Pancreas (tissue), 10 donors: ENCODE measurements at regions not wholly inside any gene's neighbourhood (a gene's known extent, or its start where the extent isn't known, plus 50 kb on each side); places are given as distances from the start of the nearest gene placed in this dataset.

Source experiments
- ATAC-seq, 4 donors: fragments of 200-7000 bp; cut with Tn5 transposase; one replicate each; pipeline versions ENCODE4 v1.8.0 to v1.9.1; 2020; ENCODE audit warnings: mild to moderate bottlenecking in 4 of 4, moderate library complexity in 4 of 4
- DNase-seq, 6 donors: peaks; one replicate each; pipeline ENCODE4 v3.0.0-alpha.2; 2020
- FAIRE-seq: peaks from 2 replicates; lab custom pipeline; 2012; peaks lifted over from hg19 to GRCh38; lab: Jason Lieb, UNC
- H3K27ac ChIP-seq, 4 donors: fragments of 200-600 bp; sonication (generic); 1 replicate in 3 of 4; 2 replicates in 1 of 4; pipeline versions ENCODE4 v1.5.0 to v1.8.0; 2020
- H3K27me3 ChIP-seq, 4 donors: fragments of 200-600 bp; one replicate each; pipeline ENCODE4 v1.8.0; 2021
- H3K36me3 ChIP-seq, 3 donors: fragments of 200-600 bp; sonication (generic) in 1 of 3; one replicate each; pipeline versions ENCODE4 v1.5.0 to v1.8.0; 2020 to 2021
- H3K4me1 ChIP-seq, 3 donors: fragments of 200-600 bp; one replicate each; pipeline ENCODE4 v1.8.0; 2021
- H3K4me3 ChIP-seq, 4 donors: fragments of 200-600 bp; sonication (generic) in 2 of 4; one replicate each; pipeline versions ENCODE4 v1.5.0 to v1.8.0; 2020 to 2021
- H3K9me3 ChIP-seq, 4 donors: fragments of 200-600 bp; one replicate each; pipeline ENCODE4 v1.8.0; 2021
- CTCF ChIP-seq, 4 donors: fragments of 200-600 bp; sonication (generic) in 3 of 4; IDR thresholded peaks; one replicate each; pipeline versions ENCODE4 v1.5.0 to v1.8.0; 2021; ENCODE audit warnings: antibody characterized with exemption in 4 of 4
- WGBS, 2 donors: extraction: QIAGEN DNeasy Blood & Tissue Kit; methylation state at CpG; one replicate each; pipeline ENCODE4 v1.1.7; 2013; 5-methylcytosine and 5-hydroxymethylcytosine counted together
- intact Hi-C, 3 donors: fragments of 100-400 bp; cut with DNase I; formaldehyde crosslinking; loops; one replicate each; pipeline versions ENCODE4 v1.11.1 to v1.14.2; 2022
- donor health status: healthy with polysubstance abuse.
- donor health status: DM: no; HTN: no; CAD: no; lungs with moderate emphysema.
- donor health status: DM: no; HTN: no; CAD: no.
- donor health status: control.
- donor health status: control.
- donor health status: Bipolar disorder and iron deficiency.
- donor health status: DM: yes; HTN: yes; CAD: no.
- donor health status: DM: no; HTN: no; CAD: no.
- donor health status: DM: no; HTN: no; CAD: no.
- donor health status: DM: yes; HTN: yes; CAD: no.

DNA sequence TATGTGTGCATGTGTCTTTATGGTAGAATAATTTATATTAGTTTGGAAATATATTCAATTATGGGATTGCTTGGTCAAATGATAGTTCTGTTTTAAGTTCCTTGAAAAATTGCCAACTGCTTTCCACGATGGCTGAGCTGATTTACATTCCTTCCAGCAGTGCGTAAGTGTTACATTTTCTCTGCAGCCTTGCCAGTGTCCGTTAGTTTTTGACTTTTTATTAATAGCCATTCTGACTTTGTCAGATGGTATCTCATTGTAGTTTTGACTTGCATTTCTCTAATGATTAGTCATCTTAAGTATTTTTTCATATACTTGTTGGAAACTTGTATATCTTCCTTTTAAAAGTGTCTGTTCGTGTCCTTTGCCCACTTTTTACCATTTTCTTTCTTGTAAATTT is 434.2 kb upstream of the POT1 start:
- ATAC-seq, result no peak
- no peak for TF ChIP-seq CTCF (IDR thresholded peaks at IDR 0.05)
- no peak for DNase-seq
- Histone ChIP-seq H3K9me3 (no peaks in the 10 kb centered on the region), H3K27ac (no peak overlapping the region), H3K36me3 (no peaks in the 10 kb centered on the region), H3K4me1 (no peaks in the 10 kb centered on the region), H3K27me3 (no peaks in the 10 kb centered on the region), H3K4me3 (no peak overlapping the region)
- intact Hi-C loops, result no loop called here
- no peak for FAIRE-seq
- 53 to 60% methylated on average over 4 of the region's 4 CpGs for WGBS, 2 donors

- 38 to 39% methylated on average over 3 of the region's 3 CpGs for WGBS, 2 donors
Measured at GRCh38 chr7:125358551-125359167, 429.0 kb upstream of the POT1 start.

GRCh38 chr7:125357676-125358455 is 428.2 kb upstream of the POT1 start:
- WGBS, 2 donors, result 26 to 29% methylated on average over 1 of the region's 1 CpG
- H3K9me3 ChIP-seq, result no peaks in the 10 kb centered on the region
- intact Hi-C loops, result no loop called here
- no peak overlapping the region for H3K4me3 ChIP-seq
- no peaks in the 10 kb centered on the region for H3K27me3 ChIP-seq
- no peak overlapping the region for H3K27ac ChIP-seq
- no peaks in the 10 kb centered on the region for H3K36me3 ChIP-seq
- no peak for ATAC-seq
- no peak for TF ChIP-seq CTCF (IDR thresholded peaks at IDR 0.05)
- FAIRE-seq, result no peak
- DNase-seq, result no peak
- H3K4me1 ChIP-seq, result no peaks in the 10 kb centered on the region

More at GRCh38 chr7:125358551-125359167, 429.0 kb upstream of the POT1 start:
- intact Hi-C loops, result no loop called here
- Histone ChIP-seq H3K27ac (no peak overlapping the region), H3K4me3 (no peak overlapping the region), H3K27me3 (no peaks in the 10 kb centered on the region), H3K4me1 (no peaks in the 10 kb centered on the region), H3K36me3 (no peaks in the 10 kb centered on the region), H3K9me3 (no peaks in the 10 kb centered on the region)
- DNase-seq, result no peak
- TF ChIP-seq CTCF (IDR thresholded peaks at IDR 0.05), result no peak
- ATAC-seq, result no peak
- FAIRE-seq, result no peak

DNA sequence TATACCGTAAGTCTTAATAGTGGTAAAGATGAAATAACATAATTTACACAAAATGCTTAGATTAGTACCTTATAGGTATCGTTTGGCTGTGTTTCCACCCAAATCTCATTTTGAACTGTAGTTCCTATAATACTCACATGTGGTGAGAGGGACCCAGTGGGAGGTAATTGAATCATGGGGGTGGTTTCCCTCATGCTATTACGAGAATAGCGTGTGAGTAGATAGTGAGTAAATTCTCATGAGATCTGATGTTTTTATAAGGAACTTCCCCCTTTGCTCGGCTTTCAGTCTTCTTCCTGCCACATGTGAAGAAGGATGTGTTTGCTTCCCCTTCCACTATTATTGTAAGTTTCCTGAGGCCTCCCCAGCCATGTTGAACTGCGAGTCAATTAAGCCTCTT is 426.3 kb upstream of the POT1 start:
- H3K4me3 ChIP-seq, result no peak overlapping the region
- intact Hi-C loops, result no loop called here
- no peak for FAIRE-seq
- DNase-seq, result no peak
- WGBS, 2 donors, result 49 to 64% methylated on average over 6 of the region's 6 CpGs
- no peak for TF ChIP-seq CTCF (IDR thresholded peaks at IDR 0.05)
- no peaks in the 10 kb centered on the region for H3K9me3 ChIP-seq
- no peaks in the 10 kb centered on the region for H3K36me3 ChIP-seq
- H3K27me3 ChIP-seq, result no peaks in the 10 kb centered on the region
- no peak overlapping the region for H3K27ac ChIP-seq
- H3K4me1 ChIP-seq, result no peaks in the 10 kb centered on the region
- ATAC-seq, result no peak

- Histone ChIP-seq H3K9me3 (no peaks in the 10 kb centered on the region), H3K4me3 (no peak overlapping the region), H3K36me3 (no peaks in the 10 kb centered on the region), H3K27me3 (no peaks in the 10 kb centered on the region), H3K4me1 (no peaks in the 10 kb centered on the region), H3K27ac (no peak overlapping the region)
- TF ChIP-seq CTCF (IDR thresholded peaks at IDR 0.05), result no peak
- no peak for DNase-seq
- intact Hi-C loops, result no loop called here
- no peak for FAIRE-seq
- 60 to 82% methylated on average over 6 of the region's 6 CpGs for WGBS, 2 donors
- no peak for ATAC-seq
Measured at GRCh38 chr7:125347269-125347668, 417.6 kb upstream of the POT1 start.
